VCaP (cell line): ENCODE measurements at regions not wholly inside any gene's neighbourhood (a gene's known extent, or its start where the extent isn't known, plus 50 kb on each side); places are given as distances from the start of the nearest gene placed in this dataset.

Experiments used
- H3K27ac ChIP-seq: fragments of 450-650 bp; 2 replicates; pipeline ENCODE4 v1.5.1; 2017
- TF ChIP-seq, protein P1 (sequence below): fragments of 450-650 bp; conservative IDR thresholded peaks from 2 replicates; pipeline ENCODE4 v1.5.1; 2017; ENCODE audit warnings: mild to moderate bottlenecking, moderate library complexity

DNA sequence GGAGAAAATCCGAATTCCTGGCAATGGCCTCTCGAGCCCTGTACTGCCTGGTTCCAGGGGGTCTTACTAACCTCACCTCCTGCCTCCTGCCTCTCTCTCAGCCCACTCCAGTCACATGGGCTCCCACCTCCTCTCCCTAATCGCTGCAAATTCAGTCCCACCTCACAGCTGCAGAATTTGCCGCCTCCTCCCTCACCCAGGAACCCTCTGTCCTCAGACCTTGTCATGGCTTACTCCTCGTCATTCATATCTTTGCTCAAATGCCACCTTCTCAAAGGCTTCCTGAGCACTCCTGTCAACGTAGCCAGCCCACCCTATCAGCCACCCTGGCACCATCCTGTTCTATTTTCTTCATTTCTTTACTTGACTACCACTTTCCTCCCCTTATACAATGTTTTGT lies 89.0 kb downstream of the SLC2A10 start:
- H3K27ac ChIP-seq, result no peak overlapping the region
- TF ChIP-seq, protein P1, sequence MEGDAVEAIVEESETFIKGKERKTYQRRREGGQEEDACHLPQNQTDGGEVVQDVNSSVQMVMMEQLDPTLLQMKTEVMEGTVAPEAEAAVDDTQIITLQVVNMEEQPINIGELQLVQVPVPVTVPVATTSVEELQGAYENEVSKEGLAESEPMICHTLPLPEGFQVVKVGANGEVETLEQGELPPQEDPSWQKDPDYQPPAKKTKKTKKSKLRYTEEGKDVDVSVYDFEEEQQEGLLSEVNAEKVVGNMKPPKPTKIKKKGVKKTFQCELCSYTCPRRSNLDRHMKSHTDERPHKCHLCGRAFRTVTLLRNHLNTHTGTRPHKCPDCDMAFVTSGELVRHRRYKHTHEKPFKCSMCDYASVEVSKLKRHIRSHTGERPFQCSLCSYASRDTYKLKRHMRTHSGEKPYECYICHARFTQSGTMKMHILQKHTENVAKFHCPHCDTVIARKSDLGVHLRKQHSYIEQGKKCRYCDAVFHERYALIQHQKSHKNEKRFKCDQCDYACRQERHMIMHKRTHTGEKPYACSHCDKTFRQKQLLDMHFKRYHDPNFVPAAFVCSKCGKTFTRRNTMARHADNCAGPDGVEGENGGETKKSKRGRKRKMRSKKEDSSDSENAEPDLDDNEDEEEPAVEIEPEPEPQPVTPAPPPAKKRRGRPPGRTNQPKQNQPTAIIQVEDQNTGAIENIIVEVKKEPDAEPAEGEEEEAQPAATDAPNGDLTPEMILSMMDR, result no peak

DNA sequence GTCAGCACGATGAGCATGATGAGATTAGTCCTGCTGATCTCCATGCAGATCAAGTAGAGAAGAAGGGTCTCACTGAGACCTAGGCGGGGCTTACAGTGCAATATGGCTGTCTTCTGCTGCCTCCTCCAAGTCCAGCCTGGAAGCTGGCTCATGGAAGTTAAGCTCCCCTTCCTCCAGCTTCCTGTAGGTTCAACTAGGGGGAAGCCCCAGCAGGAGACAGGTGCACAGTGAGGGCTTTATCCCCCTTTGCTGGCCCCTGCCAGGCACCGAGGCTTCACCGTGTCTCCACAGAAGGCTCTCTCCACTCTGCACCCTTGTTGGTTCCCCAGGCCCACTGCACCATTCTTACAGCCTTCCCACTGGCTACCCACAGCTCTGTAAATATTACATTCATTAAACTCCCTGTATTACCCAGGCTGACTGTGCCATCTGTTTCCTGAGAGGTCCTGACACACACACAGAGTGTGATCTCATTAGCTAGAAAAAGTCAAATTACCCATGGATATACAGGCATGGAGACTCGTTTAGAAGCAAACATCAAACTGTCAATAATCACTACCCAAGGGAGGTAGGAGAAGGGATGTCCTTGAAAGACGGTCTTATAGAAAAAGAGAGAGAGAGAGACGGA lies 90.4 kb downstream of the SLC2A10 start:
- TF ChIP-seq, protein P1, result no peak
- no peak overlapping the region for H3K27ac ChIP-seq

DNA sequence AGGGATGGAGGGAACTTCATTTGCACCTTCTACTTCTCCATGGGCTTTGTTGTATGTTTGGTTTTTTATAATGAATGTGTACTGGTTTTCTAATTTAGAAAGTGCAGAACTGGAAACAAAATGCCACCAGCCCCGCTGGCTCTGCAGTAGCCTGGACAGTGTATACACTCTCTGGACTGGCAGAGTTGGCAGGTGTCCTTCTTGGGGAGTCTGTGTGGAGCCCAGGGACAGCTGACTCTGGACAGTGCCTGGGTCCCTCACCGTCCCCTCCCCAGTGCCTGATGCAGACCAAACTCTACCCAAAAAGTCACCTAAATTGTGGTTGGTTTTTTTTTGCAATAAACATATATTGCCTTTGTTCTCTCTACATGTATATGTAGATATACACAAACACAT lies 91.0 kb downstream of the SLC2A10 start:
- TF ChIP-seq, protein P1, result no peak
- no peak overlapping the region for H3K27ac ChIP-seq

DNA sequence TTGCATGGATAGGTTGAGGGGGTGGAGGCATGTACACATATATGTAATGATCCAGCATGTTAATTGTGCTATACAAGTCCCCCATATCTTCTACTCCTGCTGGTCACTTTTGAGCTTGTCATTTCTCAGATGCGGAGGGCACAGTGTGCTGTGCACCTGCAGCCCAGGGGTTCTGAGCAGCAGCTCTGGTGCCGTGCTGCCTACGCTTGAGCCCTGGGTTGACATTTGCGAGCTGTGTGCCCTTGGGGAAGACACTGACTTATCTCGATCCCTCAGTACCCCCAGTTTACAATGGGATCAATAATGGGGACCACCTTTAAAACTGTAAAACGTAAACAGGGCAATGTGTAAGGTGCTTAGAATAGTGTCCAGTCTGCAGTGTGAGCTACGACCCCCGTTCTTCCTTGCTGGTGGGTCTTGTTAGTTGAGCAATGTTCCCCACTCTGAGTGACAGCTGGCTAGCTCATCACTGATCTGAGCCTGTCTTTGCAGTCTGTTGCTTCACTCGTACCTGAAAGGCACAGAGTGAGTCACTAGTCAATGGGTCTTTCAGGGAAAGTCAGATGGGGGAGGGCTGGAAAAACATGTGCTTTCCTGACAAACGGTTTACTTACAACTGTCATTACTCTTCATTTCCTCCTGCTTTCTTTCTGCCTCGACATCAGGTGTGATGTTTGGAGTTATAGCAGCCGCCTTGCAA lies 91.7 kb downstream of the SLC2A10 start:
- H3K27ac ChIP-seq, result no peak overlapping the region
- TF ChIP-seq, protein P1, result no peak

DNA sequence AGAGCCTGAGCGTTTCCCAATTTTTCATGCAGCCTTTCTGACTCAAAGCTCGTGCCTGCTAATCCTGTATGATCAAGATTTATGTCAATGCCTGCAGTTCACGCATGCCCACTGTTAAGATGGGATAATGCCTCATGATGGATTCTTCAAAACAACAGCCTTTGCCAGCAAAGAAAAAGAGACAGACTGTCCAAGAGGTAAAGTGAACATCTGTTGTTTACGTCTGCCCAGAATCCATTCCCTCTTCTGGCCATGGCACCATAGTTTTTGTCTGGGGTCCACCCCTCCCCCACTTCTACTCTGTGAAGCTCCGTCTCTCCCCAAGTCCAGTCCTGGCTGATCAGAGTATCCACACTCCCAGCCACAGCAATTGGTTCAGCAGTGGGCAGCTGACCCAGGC lies 91.9 kb upstream of the EYA2 start:
- TF ChIP-seq, protein P1, result no peak
- H3K27ac ChIP-seq, result no peak overlapping the region

DNA sequence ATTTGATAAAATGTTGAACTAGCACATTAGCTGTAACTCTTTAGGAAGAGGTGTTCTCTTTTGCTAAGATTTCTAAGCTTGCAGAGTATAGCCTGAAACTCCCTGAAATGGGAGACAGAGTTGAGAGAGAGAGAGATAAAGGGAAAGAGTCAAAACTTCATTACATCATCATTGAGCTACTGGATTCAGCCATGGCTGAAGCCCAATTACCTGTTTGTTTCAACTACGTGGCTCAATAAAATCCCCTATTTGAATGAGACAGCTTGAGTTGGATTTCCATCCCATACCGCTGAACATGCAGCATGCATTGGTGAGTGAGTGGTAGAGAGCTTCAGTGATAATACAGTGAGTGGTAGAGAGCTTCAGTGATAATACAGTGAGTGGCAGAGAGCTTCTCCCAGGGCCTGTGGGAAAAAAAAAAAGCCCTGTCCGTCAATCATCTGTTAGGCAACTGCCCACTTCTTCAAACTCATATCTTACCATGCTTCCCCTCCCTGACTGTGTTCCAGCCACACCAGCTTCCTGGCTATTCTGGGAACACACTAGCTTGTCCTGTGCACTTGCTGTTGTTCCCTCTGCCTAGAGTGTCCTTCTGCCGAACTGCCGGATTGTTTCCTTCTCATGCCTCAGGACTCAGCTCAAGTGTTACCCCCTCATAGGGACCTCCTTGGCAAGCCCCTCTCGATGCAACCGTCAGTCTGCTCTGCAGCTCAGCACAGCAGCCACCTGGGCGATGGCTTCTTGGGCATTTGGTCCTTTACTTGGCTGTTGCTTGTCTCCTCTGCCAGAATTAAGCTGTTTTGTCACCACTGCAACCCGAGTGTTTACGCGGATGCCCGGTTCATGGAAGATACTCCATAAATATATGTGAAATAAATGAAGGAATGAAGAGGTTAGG lies 91.3 kb upstream of the EYA2 start:
- H3K27ac ChIP-seq, result no peak overlapping the region
- TF ChIP-seq, protein P1, result no peak

DNA sequence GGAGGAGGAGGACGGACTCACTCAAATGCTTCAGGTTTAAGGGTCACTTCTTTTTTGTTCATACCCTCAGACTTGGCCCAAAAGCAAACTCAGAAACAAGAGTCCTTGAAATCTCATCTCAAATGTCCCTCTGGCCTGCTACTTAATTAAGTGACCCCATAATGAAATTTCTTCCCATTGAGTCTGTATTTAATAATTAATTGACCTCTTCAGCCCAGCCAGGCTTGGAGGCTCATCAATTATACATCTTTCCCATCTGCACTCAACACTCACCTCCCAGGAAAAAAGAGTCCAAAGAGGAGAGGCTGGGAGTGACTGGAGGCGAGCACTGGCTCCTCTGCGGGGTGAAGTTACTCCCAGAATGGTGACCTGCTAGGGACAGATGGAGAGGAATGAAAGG lies 90.5 kb upstream of the EYA2 start:
- TF ChIP-seq, protein P1, result no peak
- no peak overlapping the region for H3K27ac ChIP-seq
